ENCODE measurements at regions not wholly inside any gene's neighbourhood (a gene's known extent, or its start where the extent isn't known, plus 50 kb on each side); places are given as distances from the start of the nearest gene placed in this dataset.

GRCh38 chr3:18012933-18013332 is 270.5 kb upstream of the TBC1D5 start:
- no peak for DNase-seq
- Histone ChIP-seq H3K14ac (ENCODE audit: low read length in 2 of 2) (no peak overlapping the region), H2BK12ac (ENCODE audit: low read length in 2 of 2) (no peak overlapping the region), H4K91ac (ENCODE audit: low read length) (no peak overlapping the region), H2AK5ac (ENCODE audit: low read length, severe bottlenecking) (no peak overlapping the region), H2BK5ac (ENCODE audit: low read depth, low read length, poor library complexity, severe bottlenecking) (no peak overlapping the region), H3K36me3 (ENCODE audit: control insufficient read depth in 1 of 2, insufficient read depth in 2 of 2, low read depth in 1 of 2, low read length in 2 of 2) (no peaks in the 10 kb centered on the region), H2BK120ac (ENCODE audit: low read depth, low read length) (no peak overlapping the region), H3K23ac (ENCODE audit: low read length in 2 of 2) (no peak overlapping the region), H3K4me3 (ENCODE audit: insufficient read depth in 1 of 2, low read depth in 1 of 2, low read length in 2 of 2) (no peak overlapping the region), H3K27ac (ENCODE audit: low read length, poor library complexity, severe bottlenecking) (no peak overlapping the region), H3K4ac (ENCODE audit: low read depth in 1 of 2, low read length in 2 of 2) (no peak overlapping the region), H3K9ac (ENCODE audit: low read length) (no peak overlapping the region), H4K8ac (ENCODE audit: low read length) (no peak overlapping the region), H3K18ac (ENCODE audit: low read depth in 1 of 2, low read length in 2 of 2) (no peak overlapping the region), H3K79me1 (replicated peaks; ENCODE audit: low read length, poor library complexity, severe bottlenecking) (no peaks in the 10 kb centered on the region), H2AFZ (ENCODE audit: low read depth, low read length) (no peak overlapping the region), H3K27me3 (ENCODE audit: control insufficient read depth in 1 of 2, insufficient read depth in 1 of 2, low read length in 2 of 2) (no peaks in the 10 kb centered on the region), H3K4me1 (ENCODE audit: control insufficient read depth, insufficient read depth, low read depth, low read length) (no peaks in the 10 kb centered on the region), H2BK15ac (ENCODE audit: low read depth, poor library complexity, severe bottlenecking) (no peak overlapping the region), H3K4me2 (ENCODE audit: low read length, poor library complexity, severe bottlenecking) (no peak overlapping the region), H3K9me3 (ENCODE audit: control insufficient read depth, low read length) (no peaks in the 10 kb centered on the region)
- WGBS, result 60% methylated on average over 2 of the region's 4 CpGs

DNA sequence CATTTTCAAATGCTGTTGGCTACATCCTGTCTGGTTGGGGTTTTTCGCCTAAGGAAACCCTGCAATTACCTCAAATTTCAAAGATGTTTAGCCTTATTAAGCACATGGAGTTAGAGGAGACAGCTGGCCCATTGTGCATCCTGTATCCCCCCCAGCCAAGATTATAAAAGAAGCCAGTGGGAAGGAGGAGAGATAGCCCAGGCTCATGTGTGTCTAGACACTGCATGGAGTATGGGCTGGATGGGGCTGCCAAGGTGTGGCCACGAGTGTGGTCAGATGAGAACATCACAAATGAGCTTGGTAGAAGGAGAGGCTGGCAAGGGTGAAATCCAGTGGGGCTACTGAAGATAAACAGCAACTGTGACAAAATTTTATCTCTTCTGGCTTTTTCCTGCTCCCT is 270.0 kb upstream of the TBC1D5 start:
- H3K9ac ChIP-seq (ENCODE audit: low read length), result no peak overlapping the region
- no peak overlapping the region for H4K8ac ChIP-seq (ENCODE audit: low read length)
- no peak overlapping the region for H2BK5ac ChIP-seq (ENCODE audit: low read depth, low read length, poor library complexity, severe bottlenecking)
- WGBS, result 68% methylated on average over 2 of the region's 2 CpGs
- H3K14ac ChIP-seq (ENCODE audit: low read length in 2 of 2), result no peak overlapping the region
- no peak overlapping the region for H3K18ac ChIP-seq (ENCODE audit: low read depth in 1 of 2, low read length in 2 of 2)
- no peaks in the 10 kb centered on the region for H3K9me3 ChIP-seq (ENCODE audit: control insufficient read depth, low read length)
- no peak overlapping the region for H3K4me3 ChIP-seq (ENCODE audit: insufficient read depth in 1 of 2, low read depth in 1 of 2, low read length in 2 of 2)
- H3K27ac ChIP-seq (ENCODE audit: low read length, poor library complexity, severe bottlenecking), result no peak overlapping the region
- no peak for DNase-seq
- H4K91ac ChIP-seq (ENCODE audit: low read length), result no peak overlapping the region
- no peak overlapping the region for H2BK15ac ChIP-seq (ENCODE audit: low read depth, poor library complexity, severe bottlenecking)
- no peak overlapping the region for H3K4me2 ChIP-seq (ENCODE audit: low read length, poor library complexity, severe bottlenecking)
- no peak overlapping the region for H2BK12ac ChIP-seq (ENCODE audit: low read length in 2 of 2)
- H3K79me1 ChIP-seq (replicated peaks; ENCODE audit: low read length, poor library complexity, severe bottlenecking), result no peaks in the 10 kb centered on the region
- no peak overlapping the region for H2AFZ ChIP-seq (ENCODE audit: low read depth, low read length)
- no peaks in the 10 kb centered on the region for H3K4me1 ChIP-seq (ENCODE audit: control insufficient read depth, insufficient read depth, low read depth, low read length)
- H3K4ac ChIP-seq (ENCODE audit: low read depth in 1 of 2, low read length in 2 of 2), result no peak overlapping the region
- H3K36me3 ChIP-seq (ENCODE audit: control insufficient read depth in 1 of 2, insufficient read depth in 2 of 2, low read depth in 1 of 2, low read length in 2 of 2), result no peaks in the 10 kb centered on the region
- H3K27me3 ChIP-seq (ENCODE audit: control insufficient read depth in 1 of 2, insufficient read depth in 1 of 2, low read length in 2 of 2), result no peaks in the 10 kb centered on the region
- H3K23ac ChIP-seq (ENCODE audit: low read length in 2 of 2), result no peak overlapping the region
- H2AK5ac ChIP-seq (ENCODE audit: low read length, severe bottlenecking), result no peak overlapping the region
- H2BK120ac ChIP-seq (ENCODE audit: low read depth, low read length), result no peak overlapping the region

DNA sequence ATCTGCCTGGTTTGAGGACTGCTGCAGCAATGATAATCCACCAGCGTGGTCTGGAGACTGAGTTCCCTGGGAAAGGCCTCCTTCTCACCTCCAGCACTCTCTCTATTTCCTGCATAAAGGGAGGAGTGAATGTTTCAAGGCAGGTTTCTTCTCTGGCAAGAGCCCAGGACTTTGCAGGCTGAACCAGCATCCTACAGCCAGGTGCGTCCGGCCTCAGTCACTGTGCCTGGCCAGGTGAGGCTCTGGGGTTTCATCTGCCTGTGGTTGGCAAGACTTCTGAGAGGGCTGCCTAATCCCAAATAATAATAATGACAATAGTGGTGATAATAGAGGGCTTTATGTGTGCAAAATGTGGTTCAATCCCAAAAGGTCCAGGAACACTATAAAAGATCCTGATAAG is 269.0 kb upstream of the TBC1D5 start:
- Histone ChIP-seq H2BK15ac (ENCODE audit: low read depth, poor library complexity, severe bottlenecking) (no peak overlapping the region), H2AK5ac (ENCODE audit: low read length, severe bottlenecking) (no peak overlapping the region), H2BK120ac (ENCODE audit: low read depth, low read length) (no peak overlapping the region), H3K4me2 (ENCODE audit: low read length, poor library complexity, severe bottlenecking) (no peak overlapping the region), H3K9ac (ENCODE audit: low read length) (no peak overlapping the region), H3K14ac (ENCODE audit: low read length in 2 of 2) (no peak overlapping the region), H3K9me3 (ENCODE audit: control insufficient read depth, low read length) (no peaks in the 10 kb centered on the region), H3K4ac (ENCODE audit: low read depth in 1 of 2, low read length in 2 of 2) (no peak overlapping the region), H3K27me3 (ENCODE audit: control insufficient read depth in 1 of 2, insufficient read depth in 1 of 2, low read length in 2 of 2) (no peaks in the 10 kb centered on the region), H3K4me3 (ENCODE audit: insufficient read depth in 1 of 2, low read depth in 1 of 2, low read length in 2 of 2) (no peak overlapping the region), H3K4me1 (ENCODE audit: control insufficient read depth, insufficient read depth, low read depth, low read length) (no peaks in the 10 kb centered on the region), H3K23ac (ENCODE audit: low read length in 2 of 2) (no peak overlapping the region), H3K18ac (ENCODE audit: low read depth in 1 of 2, low read length in 2 of 2) (no peak overlapping the region), H3K27ac (ENCODE audit: low read length, poor library complexity, severe bottlenecking) (no peak overlapping the region), H3K79me1 (replicated peaks; ENCODE audit: low read length, poor library complexity, severe bottlenecking) (no peaks in the 10 kb centered on the region), H4K91ac (ENCODE audit: low read length) (no peak overlapping the region), H3K36me3 (ENCODE audit: control insufficient read depth in 1 of 2, insufficient read depth in 2 of 2, low read depth in 1 of 2, low read length in 2 of 2) (no peaks in the 10 kb centered on the region), H2BK5ac (ENCODE audit: low read depth, low read length, poor library complexity, severe bottlenecking) (no peak overlapping the region), H4K8ac (ENCODE audit: low read length) (no peak overlapping the region), H2AFZ (ENCODE audit: low read depth, low read length) (no peak overlapping the region), H2BK12ac (ENCODE audit: low read length in 2 of 2) (no peak overlapping the region)
- DNase-seq, result no peak
- 76% methylated on average over 3 of the region's 3 CpGs for WGBS

DNA sequence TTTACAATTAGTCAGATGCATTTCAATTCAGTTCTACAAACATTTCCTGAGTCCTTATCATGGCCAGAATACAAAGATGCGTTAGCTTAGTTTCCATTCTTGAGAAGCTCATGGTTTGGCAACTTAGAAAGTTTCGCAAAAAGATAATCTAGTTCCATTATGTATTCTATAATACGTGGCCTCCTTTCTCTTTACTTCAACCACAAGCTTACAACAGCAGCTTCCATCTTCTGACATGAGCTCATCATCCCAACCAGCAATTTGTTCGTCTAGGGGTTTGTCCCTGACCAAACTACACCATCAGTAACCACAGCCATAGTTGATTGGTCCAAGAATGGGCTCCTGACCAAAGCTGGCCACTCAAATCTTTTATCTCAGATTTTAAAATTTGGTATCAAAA is 267.6 kb upstream of the TBC1D5 start:
- Histone ChIP-seq H3K4me1 (ENCODE audit: control insufficient read depth, insufficient read depth, low read depth, low read length) (no peaks in the 10 kb centered on the region), H3K27me3 (ENCODE audit: control insufficient read depth in 1 of 2, insufficient read depth in 1 of 2, low read length in 2 of 2) (no peaks in the 10 kb centered on the region)
- whole genome bisulfite sequencing, result 89% methylated on average over 4 of the region's 4 CpGs

More for the DNA sequence above, 267.6 kb upstream of the TBC1D5 start:
- H2AK5ac ChIP-seq (ENCODE audit: low read length, severe bottlenecking), result no peak overlapping the region
- H2AFZ ChIP-seq (ENCODE audit: low read depth, low read length), result no peak overlapping the region
- H3K4me2 ChIP-seq (ENCODE audit: low read length, poor library complexity, severe bottlenecking), result no peak overlapping the region
- no peak overlapping the region for H3K4me3 ChIP-seq (ENCODE audit: insufficient read depth in 1 of 2, low read depth in 1 of 2, low read length in 2 of 2)
- H4K8ac ChIP-seq (ENCODE audit: low read length), result no peak overlapping the region
- no peaks in the 10 kb centered on the region for H3K36me3 ChIP-seq (ENCODE audit: control insufficient read depth in 1 of 2, insufficient read depth in 2 of 2, low read depth in 1 of 2, low read length in 2 of 2)
- DNase-seq, result no peak
- H2BK120ac ChIP-seq (ENCODE audit: low read depth, low read length), result no peak overlapping the region
- no peaks in the 10 kb centered on the region for H3K9me3 ChIP-seq (ENCODE audit: control insufficient read depth, low read length)
- H3K4ac ChIP-seq (ENCODE audit: low read depth in 1 of 2, low read length in 2 of 2), result no peak overlapping the region
- no peak overlapping the region for H3K18ac ChIP-seq (ENCODE audit: low read depth in 1 of 2, low read length in 2 of 2)
- H2BK5ac ChIP-seq (ENCODE audit: low read depth, low read length, poor library complexity, severe bottlenecking), result no peak overlapping the region
- H3K23ac ChIP-seq (ENCODE audit: low read length in 2 of 2), result no peak overlapping the region
- no peak overlapping the region for H3K27ac ChIP-seq (ENCODE audit: low read length, poor library complexity, severe bottlenecking)
- H2BK15ac ChIP-seq (ENCODE audit: low read depth, poor library complexity, severe bottlenecking), result no peak overlapping the region
- H4K91ac ChIP-seq (ENCODE audit: low read length), result no peak overlapping the region
- no peak overlapping the region for H2BK12ac ChIP-seq (ENCODE audit: low read length in 2 of 2)
- H3K14ac ChIP-seq (ENCODE audit: low read length in 2 of 2), result no peak overlapping the region
- no peak overlapping the region for H3K9ac ChIP-seq (ENCODE audit: low read length)
- H3K79me1 ChIP-seq (replicated peaks; ENCODE audit: low read length, poor library complexity, severe bottlenecking), result no peaks in the 10 kb centered on the region

Measured in mesenchymal stem cell (in vitro differentiated cells and primary cell).